ENCODE measurements at regions not wholly inside any gene's neighbourhood (a gene's known extent, or its start where the extent isn't known, plus 50 kb on each side); places are given as distances from the start of the nearest gene placed in this dataset.

DNA sequence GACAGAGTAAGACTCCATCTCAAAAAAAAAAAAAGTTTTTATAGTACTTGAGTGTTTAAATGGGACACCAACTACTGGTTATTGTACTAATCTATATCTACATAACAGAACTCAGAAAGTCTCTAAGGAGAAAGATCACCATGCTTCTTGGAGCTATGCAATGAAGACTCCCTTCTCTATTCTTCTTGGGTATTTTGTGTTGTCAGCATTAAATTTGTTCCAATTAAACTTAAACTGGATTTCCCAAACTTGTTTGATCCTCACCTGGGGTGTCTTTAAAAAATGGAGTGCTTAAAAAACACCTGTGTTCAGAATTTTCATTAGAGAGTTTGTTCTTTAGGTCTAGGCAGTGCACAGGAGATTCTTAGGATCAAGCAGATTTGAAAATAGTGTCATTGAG, 536.0 kb downstream of the GATA3 start:
- Histone ChIP-seq H3K4me1 (ENCODE audit: insufficient read depth, low read length) (no peaks in the 10 kb centered on the region), H3K4me3 (ENCODE audit: low read length) (no peak overlapping the region), H3K27me3 (ENCODE audit: insufficient read depth, low read length) (no peaks in the 10 kb centered on the region), H3K9me3 (ENCODE audit: low read depth, low read length) (no peaks in the 10 kb centered on the region)

DNA sequence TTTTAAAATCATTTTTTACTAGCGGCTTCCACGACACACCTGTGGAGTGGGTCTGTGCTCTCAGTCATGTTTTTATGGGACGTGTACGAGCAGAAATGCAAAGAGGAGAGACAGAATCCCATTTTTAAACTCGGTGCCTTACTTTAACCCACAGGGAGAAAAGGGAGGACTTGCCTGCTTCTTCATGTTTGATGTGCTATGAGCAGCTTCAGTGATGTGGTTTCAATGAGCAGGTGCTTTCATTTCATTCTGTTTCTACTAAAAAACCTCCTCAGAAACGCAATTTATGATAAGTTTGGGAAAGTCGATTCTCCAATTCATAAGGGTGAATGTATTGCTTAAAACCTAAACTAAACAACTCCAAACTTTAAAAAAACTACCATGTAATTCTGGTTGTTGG, 537.2 kb downstream of the GATA3 start:
- H3K27me3 ChIP-seq (ENCODE audit: insufficient read depth, low read length), result no peaks in the 10 kb centered on the region
- H3K9me3 ChIP-seq (ENCODE audit: low read depth, low read length), result no peaks in the 10 kb centered on the region
- H3K4me1 ChIP-seq (ENCODE audit: insufficient read depth, low read length), result no peaks in the 10 kb centered on the region
- no peak overlapping the region for H3K4me3 ChIP-seq (ENCODE audit: low read length)

DNA sequence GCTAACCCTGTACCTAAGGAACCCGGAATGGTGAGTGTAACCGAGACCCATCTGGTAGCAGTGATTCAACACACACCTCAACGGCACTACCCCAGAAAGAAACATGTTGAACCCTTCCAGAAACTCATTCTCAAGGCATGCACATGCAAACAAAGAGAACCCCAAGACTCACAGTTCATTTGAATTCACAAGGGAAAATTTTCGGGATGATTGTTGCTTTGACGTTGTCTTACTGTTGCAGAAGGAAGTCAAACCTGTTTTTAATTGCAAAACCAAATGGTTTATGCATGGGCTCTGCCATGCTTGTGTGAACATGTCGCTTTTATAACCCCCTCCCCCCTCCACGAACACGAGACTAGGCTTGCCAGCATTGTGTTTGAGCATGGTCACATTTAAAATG, 539.7 kb downstream of the GATA3 start:
- Histone ChIP-seq H3K4me3 (ENCODE audit: low read length) (no peak overlapping the region), H3K4me1 (ENCODE audit: insufficient read depth, low read length) (no peaks in the 10 kb centered on the region), H3K27me3 (ENCODE audit: insufficient read depth, low read length) (no peaks in the 10 kb centered on the region), H3K9me3 (ENCODE audit: low read depth, low read length) (no peaks in the 10 kb centered on the region)

GRCh38 chr10:8594711-8595110, 540.2 kb downstream of the GATA3 start:
- no peaks in the 10 kb centered on the region for H3K27me3 ChIP-seq (ENCODE audit: insufficient read depth, low read length)
- H3K4me1 ChIP-seq (ENCODE audit: insufficient read depth, low read length), result no peaks in the 10 kb centered on the region
- no peaks in the 10 kb centered on the region for H3K9me3 ChIP-seq (ENCODE audit: low read depth, low read length)
- no peak overlapping the region for H3K4me3 ChIP-seq (ENCODE audit: low read length)

GRCh38 chr10:8595140-8595539, 540.7 kb downstream of the GATA3 start:
- no peaks in the 10 kb centered on the region for H3K27me3 ChIP-seq (ENCODE audit: insufficient read depth, low read length)
- no peak overlapping the region for H3K4me3 ChIP-seq (ENCODE audit: low read length)
- no peaks in the 10 kb centered on the region for H3K9me3 ChIP-seq (ENCODE audit: low read depth, low read length)
- H3K4me1 ChIP-seq (ENCODE audit: insufficient read depth, low read length), result no peaks in the 10 kb centered on the region

DNA sequence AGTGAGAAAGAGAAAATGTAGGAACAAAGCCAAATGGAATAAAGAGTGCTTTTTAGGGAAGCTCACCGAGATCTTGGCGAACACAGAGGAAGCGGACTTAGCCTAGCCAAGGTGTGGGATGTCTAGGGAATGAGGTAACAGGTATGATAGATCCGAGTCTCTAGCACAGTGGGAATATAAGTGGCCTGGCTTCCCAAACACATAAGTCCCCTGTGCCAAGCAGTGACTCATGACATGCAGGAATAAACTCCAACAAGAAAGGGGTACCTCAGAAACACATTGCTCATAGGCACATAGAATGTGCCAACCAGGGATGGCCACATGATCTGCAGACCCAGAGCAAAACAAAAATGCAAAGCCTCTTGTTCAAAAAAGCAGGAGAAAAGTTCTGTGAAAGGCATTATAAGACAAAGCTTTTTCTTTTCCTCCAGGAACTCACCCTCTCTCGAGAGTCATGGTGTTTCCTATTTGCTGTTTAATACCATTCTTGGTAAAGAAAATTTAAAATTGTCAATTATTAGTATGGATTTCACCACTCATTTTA, 542.5 kb downstream of the GATA3 start:
- H3K9me3 ChIP-seq (ENCODE audit: low read depth, low read length), result no peaks in the 10 kb centered on the region
- H3K27me3 ChIP-seq (ENCODE audit: insufficient read depth, low read length), result no peaks in the 10 kb centered on the region
- no peaks in the 10 kb centered on the region for H3K4me1 ChIP-seq (ENCODE audit: insufficient read depth, low read length)
- no peak overlapping the region for H3K4me3 ChIP-seq (ENCODE audit: low read length)

DNA sequence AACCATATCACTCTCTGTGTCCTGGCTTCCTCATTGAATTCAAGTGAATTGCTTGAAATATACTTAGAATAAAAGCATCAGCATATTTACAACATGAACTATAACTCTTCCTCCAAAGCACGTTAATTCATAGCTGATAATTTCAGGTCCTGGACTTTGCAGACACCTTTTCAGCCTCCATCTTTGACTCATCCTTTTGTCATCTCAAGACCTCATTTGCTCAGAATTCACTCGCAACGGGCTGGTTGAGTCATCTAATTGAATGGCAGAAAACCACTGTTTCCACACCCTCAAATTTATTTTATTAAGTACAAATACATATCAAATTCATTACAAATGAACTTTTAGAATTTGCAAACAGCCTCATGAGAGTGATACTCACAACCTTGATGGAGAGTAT, 545.7 kb downstream of the GATA3 start:
- Histone ChIP-seq H3K4me3 (ENCODE audit: low read length) (no peak overlapping the region), H3K27me3 (ENCODE audit: insufficient read depth, low read length) (no peaks in the 10 kb centered on the region), H3K9me3 (ENCODE audit: low read depth, low read length) (no peaks in the 10 kb centered on the region), H3K4me1 (ENCODE audit: insufficient read depth, low read length) (no peaks in the 10 kb centered on the region)

- H3K9me3 ChIP-seq (ENCODE audit: low read depth, low read length), result peaks cover 8% of the 10 kb centered on the region
- no peaks in the 10 kb centered on the region for H3K27me3 ChIP-seq (ENCODE audit: insufficient read depth, low read length)
- no peaks in the 10 kb centered on the region for H3K4me1 ChIP-seq (ENCODE audit: insufficient read depth, low read length)
- H3K4me3 ChIP-seq (ENCODE audit: low read length), result no peak overlapping the region
Observed at GRCh38 chr10:8602821-8603220, 548.3 kb downstream of the GATA3 start.

- no peaks in the 10 kb centered on the region for H3K4me1 ChIP-seq (ENCODE audit: insufficient read depth, low read length)
- H3K4me3 ChIP-seq (ENCODE audit: low read length), result no peak overlapping the region
- H3K27me3 ChIP-seq (ENCODE audit: insufficient read depth, low read length), result no peaks in the 10 kb centered on the region
- H3K9me3 ChIP-seq (ENCODE audit: low read depth, low read length), result no peaks in the 10 kb centered on the region
Observed at GRCh38 chr10:8614054-8614565, 559.6 kb downstream of the GATA3 start.

DNA sequence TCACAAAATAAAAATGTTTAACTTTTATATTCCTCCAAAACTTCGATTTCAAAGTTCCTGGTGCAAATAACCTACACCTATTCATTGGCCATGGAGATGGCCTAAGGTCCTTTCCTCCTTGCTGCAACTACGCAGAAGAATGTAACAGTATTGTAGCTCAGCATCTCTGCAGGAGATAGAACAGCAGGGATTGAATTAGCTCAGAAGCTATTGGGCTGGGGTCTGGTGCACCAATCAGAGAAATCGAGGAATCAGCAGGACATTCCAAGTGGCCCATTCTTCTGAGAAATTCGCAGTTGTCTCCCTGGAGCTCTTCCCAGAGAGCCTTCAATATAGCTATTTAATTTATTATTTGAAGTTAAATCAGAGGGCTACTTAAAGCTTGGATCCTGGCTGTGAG, 560.6 kb downstream of the GATA3 start:
- Histone ChIP-seq H3K27me3 (ENCODE audit: insufficient read depth, low read length) (no peaks in the 10 kb centered on the region), H3K4me1 (ENCODE audit: insufficient read depth, low read length) (no peaks in the 10 kb centered on the region), H3K9me3 (ENCODE audit: low read depth, low read length) (no peaks in the 10 kb centered on the region), H3K4me3 (ENCODE audit: low read length) (no peak overlapping the region)

DNA sequence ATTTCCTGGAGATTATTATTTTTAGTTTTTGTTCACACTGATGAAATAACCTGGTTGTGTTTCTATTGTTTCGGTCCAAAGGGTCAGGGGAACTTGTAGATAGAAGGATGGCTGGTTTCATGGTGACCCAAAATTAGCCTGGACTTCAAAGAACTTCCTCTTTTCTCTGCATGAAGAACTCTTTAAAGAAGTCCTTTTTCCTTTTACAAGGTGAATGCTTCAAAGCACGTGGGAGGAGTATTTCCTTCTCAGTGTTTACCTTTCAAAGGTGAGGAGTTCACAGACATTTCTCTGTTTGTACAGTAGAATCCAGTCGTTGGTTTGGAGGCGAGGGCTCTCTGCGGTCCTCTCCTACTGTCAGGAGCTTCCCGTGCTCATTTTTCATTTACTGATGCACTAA, 561.7 kb downstream of the GATA3 start:
- Histone ChIP-seq H3K4me3 (ENCODE audit: low read length) (no peak overlapping the region), H3K27me3 (ENCODE audit: insufficient read depth, low read length) (no peaks in the 10 kb centered on the region), H3K4me1 (ENCODE audit: insufficient read depth, low read length) (no peaks in the 10 kb centered on the region), H3K9me3 (ENCODE audit: low read depth, low read length) (no peaks in the 10 kb centered on the region)

GRCh38 chr10:8617792-8618191, 563.3 kb downstream of the GATA3 start:
- H3K4me1 ChIP-seq (ENCODE audit: insufficient read depth, low read length), result no peaks in the 10 kb centered on the region
- H3K9me3 ChIP-seq (ENCODE audit: low read depth, low read length), result no peaks in the 10 kb centered on the region
- H3K4me3 ChIP-seq (ENCODE audit: low read length), result no peak overlapping the region
- H3K27me3 ChIP-seq (ENCODE audit: insufficient read depth, low read length), result no peaks in the 10 kb centered on the region

- H3K27me3 ChIP-seq (ENCODE audit: insufficient read depth, low read length), result no peaks in the 10 kb centered on the region
- H3K4me3 ChIP-seq (ENCODE audit: low read length), result no peak overlapping the region
- no peaks in the 10 kb centered on the region for H3K9me3 ChIP-seq (ENCODE audit: low read depth, low read length)
- no peaks in the 10 kb centered on the region for H3K4me1 ChIP-seq (ENCODE audit: insufficient read depth, low read length)
Observed at GRCh38 chr10:8618834-8619233, 564.3 kb downstream of the GATA3 start.

DNA sequence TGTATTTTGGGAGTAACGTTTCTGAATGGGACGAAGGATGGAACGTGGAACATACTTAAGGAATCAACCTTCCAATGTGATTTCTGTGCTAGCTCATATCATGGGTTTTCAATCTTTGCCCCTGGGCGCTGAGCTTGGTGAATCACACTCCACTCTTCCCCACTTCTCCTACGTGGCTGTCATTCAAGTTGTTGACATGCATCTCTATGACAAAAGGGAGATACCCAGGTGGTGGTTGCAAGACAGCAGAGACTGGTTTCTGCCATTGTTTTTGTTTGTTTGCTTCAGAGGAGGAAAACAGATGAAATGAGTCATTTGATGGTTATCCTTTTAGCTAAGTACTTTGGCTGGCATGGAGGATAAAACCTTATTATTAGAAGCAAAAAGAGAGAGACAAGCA, 573.9 kb downstream of the GATA3 start:
- Histone ChIP-seq H3K9me3 (ENCODE audit: low read depth, low read length) (no peaks in the 10 kb centered on the region), H3K27me3 (ENCODE audit: insufficient read depth, low read length) (no peaks in the 10 kb centered on the region), H3K4me1 (ENCODE audit: insufficient read depth, low read length) (no peaks in the 10 kb centered on the region)

GRCh38 chr10:8633909-8634308, 579.4 kb downstream of the GATA3 start:
- no peak overlapping the region for H3K4me3 ChIP-seq (ENCODE audit: low read length)
- no peaks in the 10 kb centered on the region for H3K27me3 ChIP-seq (ENCODE audit: insufficient read depth, low read length)
- H3K9me3 ChIP-seq (ENCODE audit: low read depth, low read length), result no peaks in the 10 kb centered on the region
- H3K4me1 ChIP-seq (ENCODE audit: insufficient read depth, low read length), result no peaks in the 10 kb centered on the region

More for the DNA sequence above, 573.9 kb downstream of the GATA3 start:
- H3K4me3 ChIP-seq (ENCODE audit: low read length), result no peak overlapping the region

GRCh38 chr10:8636371-8636770, 581.9 kb downstream of the GATA3 start:
- H3K4me1 ChIP-seq (ENCODE audit: insufficient read depth, low read length), result no peaks in the 10 kb centered on the region
- no peaks in the 10 kb centered on the region for H3K9me3 ChIP-seq (ENCODE audit: low read depth, low read length)
- H3K4me3 ChIP-seq (ENCODE audit: low read length), result no peak overlapping the region
- H3K27me3 ChIP-seq (ENCODE audit: insufficient read depth, low read length), result no peaks in the 10 kb centered on the region

All from mononuclear cell (primary cell).